ENCODE measurements at regions not wholly inside any gene's neighbourhood (a gene's known extent, or its start where the extent isn't known, plus 50 kb on each side); places are given as distances from the start of the nearest gene placed in this dataset.

GRCh38 chr12:127654383-127654985 is 612.5 kb upstream of the TMEM132C start (continued):
- no peak for TF ChIP-seq BRCA1 (IDR thresholded peaks at IDR 0.05; ENCODE audit: low read depth, low read length)
- no peak for TF ChIP-seq MAX (IDR thresholded peaks at IDR 0.05)
- TF ChIP-seq TAF1 (IDR thresholded peaks at IDR 0.05; ENCODE audit: low read depth, low read length): no peak
- no peak for TF ChIP-seq ZNF274 (IDR thresholded peaks at IDR 0.05; ENCODE audit: borderline replicate concordance, extremely low read depth, low read length)
- TF ChIP-seq SIRT6 (IDR thresholded peaks at IDR 0.05; ENCODE audit: low read length): no peak
